Spleen (tissue), 7 donors: ENCODE measurements at regions not wholly inside any gene's neighbourhood (a gene's known extent, or its start where the extent isn't known, plus 50 kb on each side); places are given as distances from the start of the nearest gene placed in this dataset.
"Not testable (repeated sequence)": the region's sequence is repeated elsewhere in the genome, so short reads cannot be mapped to it uniquely, and the experiment has no call there.

ENCODE experiments used
- POLR2AphosphoS5 ChIP-seq, 3 donors: sonication (generic); formaldehyde crosslinking; IDR thresholded peaks; one replicate each; pipeline ENCODE4 v1.5.1; 2017; ENCODE audit warnings: antibody characterized with exemption in 3 of 3
- TF ChIP-seq, protein P1 (sequence below), 11 experiments: fragments of 200-600 bp in 7 of 11; fragments of 450-650 bp in 4 of 11; sonication (generic) in 4 of 11; IDR thresholded peaks in 8 of 11; conservative IDR thresholded peaks in 3 of 11; 1 replicate in 7 of 11; 2 replicates in 4 of 11; pipeline versions ENCODE4 v1.4.0 to v1.8.0; 2016 to 2021; ENCODE audit warnings: antibody characterized with exemption in 11 of 11, inconsistent platforms in 4 of 11, mild to moderate bottlenecking in 1 of 11
- donor health status: DM: no; HTN: no; CAD: no; lungs with moderate emphysema.
- donor health status: DM: no; HTN: no; CAD: no.
- donor health status: DM: no; HTN: no; CAD: no.

DNA sequence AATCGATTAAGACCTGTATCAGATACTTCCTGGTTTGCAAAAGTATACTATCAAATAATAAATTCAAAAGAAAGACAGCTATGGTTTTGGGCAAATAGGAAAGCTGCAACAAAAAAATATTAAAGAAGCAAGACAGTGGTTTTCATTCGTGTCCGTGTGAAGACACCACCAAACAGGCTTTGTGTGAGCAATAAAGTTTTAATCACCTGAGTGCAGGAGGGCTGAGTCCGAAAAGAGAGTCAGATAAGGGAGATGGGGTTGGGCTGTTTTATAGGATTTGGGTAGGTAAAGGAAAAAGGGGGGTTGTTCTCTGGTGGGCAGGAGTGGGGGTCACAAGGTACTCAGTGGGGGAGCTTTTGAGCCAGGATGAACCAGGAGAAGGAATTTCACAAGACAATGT lies 609.7 kb upstream of the LUZP2 start:
- not testable (repeated sequence) for TF ChIP-seq POLR2AphosphoS5 (IDR thresholded peaks at IDR 0.05)
- TF ChIP-seq, protein P1, sequence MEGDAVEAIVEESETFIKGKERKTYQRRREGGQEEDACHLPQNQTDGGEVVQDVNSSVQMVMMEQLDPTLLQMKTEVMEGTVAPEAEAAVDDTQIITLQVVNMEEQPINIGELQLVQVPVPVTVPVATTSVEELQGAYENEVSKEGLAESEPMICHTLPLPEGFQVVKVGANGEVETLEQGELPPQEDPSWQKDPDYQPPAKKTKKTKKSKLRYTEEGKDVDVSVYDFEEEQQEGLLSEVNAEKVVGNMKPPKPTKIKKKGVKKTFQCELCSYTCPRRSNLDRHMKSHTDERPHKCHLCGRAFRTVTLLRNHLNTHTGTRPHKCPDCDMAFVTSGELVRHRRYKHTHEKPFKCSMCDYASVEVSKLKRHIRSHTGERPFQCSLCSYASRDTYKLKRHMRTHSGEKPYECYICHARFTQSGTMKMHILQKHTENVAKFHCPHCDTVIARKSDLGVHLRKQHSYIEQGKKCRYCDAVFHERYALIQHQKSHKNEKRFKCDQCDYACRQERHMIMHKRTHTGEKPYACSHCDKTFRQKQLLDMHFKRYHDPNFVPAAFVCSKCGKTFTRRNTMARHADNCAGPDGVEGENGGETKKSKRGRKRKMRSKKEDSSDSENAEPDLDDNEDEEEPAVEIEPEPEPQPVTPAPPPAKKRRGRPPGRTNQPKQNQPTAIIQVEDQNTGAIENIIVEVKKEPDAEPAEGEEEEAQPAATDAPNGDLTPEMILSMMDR (IDR thresholded peaks at IDR 0.05 in 8 of 11, conservative IDR thresholded peaks at IDR 0.05 in 3 of 11): not testable (repeated sequence)
